SK-N-SH (cell line): ENCODE measurements at regions not wholly inside any gene's neighbourhood (a gene's known extent, or its start where the extent isn't known, plus 50 kb on each side); places are given as distances from the start of the nearest gene placed in this dataset.

Experiments
- CTCF ChIA-PET: fragments of 300-600, 350-600 bp; formaldehyde crosslinking; extraction: SDS; loops from one replicate; lab custom pipeline; 2021; lab: Yijun Ruan, JAX
- POLR2A ChIA-PET: fragments of 350-600 bp; sonication (Branson Sonifier 250); formaldehyde crosslinking; extraction: SDS; loops from one replicate; lab custom pipeline; 2020; ENCODE audit warnings: antibody characterized with exemption, inconsistent platforms; lab: Yijun Ruan, JAX
- DNase-seq: peaks from one replicate; pipeline ENCODE4 v3.0.0; 2012
- H2AFZ ChIP-seq: fragments of 200-600 bp; sonication (generic); 2 replicates; pipeline ENCODE4 v1.8.1; 2016; ENCODE audit warnings: antibody characterized with exemption, mild to moderate bottlenecking, low read depth
- H3F3A ChIP-seq: fragments of 200-600 bp; sonication (generic); replicated peaks from 2 replicates; pipeline ENCODE3; 2016; ENCODE audit warnings: antibody characterized with exemption, mild to moderate bottlenecking; ENCODE audit not compliant: insufficient read depth
- H3K27ac ChIP-seq, 2 experiments: fragments of 200-500 bp in 1 of 2; fragments of 200-600 bp in 1 of 2; sonication (Bioruptor generic) in 1 of 2; sonication (generic), shearing (Covaris generic) in 1 of 2; 2 replicates each; pipeline versions ENCODE4 v1.5.1 to v1.6.1; 2014 to 2016; ENCODE audit warnings: low read depth in 2 of 2, inconsistent platforms in 1 of 2, low read length in 1 of 2, mild to moderate bottlenecking in 1 of 2, mixed read lengths in 1 of 2
- H3K27me3 ChIP-seq: fragments of 200-600 bp; sonication (generic), shearing (Covaris generic); 2 replicates; pipeline ENCODE4 v1.6.1; 2016; ENCODE audit warnings: mixed run types; ENCODE audit not compliant: insufficient read depth
- H3K36me3 ChIP-seq, 2 experiments: fragments of 200-500 bp in 1 of 2; fragments of 200-600 bp in 1 of 2; sonication (Bioruptor generic) in 1 of 2; sonication (generic) in 1 of 2; replicated peaks in 1 of 2; 2 replicates each; pipeline versions ENCODE3 to v1.5.1; 2014 to 2016; ENCODE audit warnings: low read length in 1 of 2, mild to moderate bottlenecking in 1 of 2; ENCODE audit not compliant: insufficient read depth in 2 of 2, control insufficient read depth in 1 of 2
- H3K4me1 ChIP-seq, 2 experiments: fragments of 200-500 bp in 1 of 2; fragments of 200-600 bp in 1 of 2; sonication (Bioruptor generic) in 1 of 2; sonication (generic), shearing (Covaris generic) in 1 of 2; 2 replicates each; pipeline versions ENCODE4 v1.5.1 to v1.6.1; 2014 to 2016; ENCODE audit warnings: low read depth in 1 of 2, low read length in 1 of 2, mixed run types in 1 of 2; ENCODE audit not compliant: insufficient read depth in 2 of 2, control insufficient read depth in 1 of 2
- H3K4me2 ChIP-seq: fragments of 200-600 bp; sonication (generic), shearing (Covaris generic); 2 replicates; pipeline ENCODE4 v1.6.1; 2017; ENCODE audit warnings: mixed run types
- H3K4me3 ChIP-seq, 2 experiments: fragments of 200-500 bp in 1 of 2; fragments of 200-600 bp in 1 of 2; sonication (Bioruptor generic) in 1 of 2; sonication (generic), shearing (Covaris generic) in 1 of 2; 2 replicates each; pipeline versions ENCODE4 v1.5.1 to v1.8.1; 2014 to 2016; ENCODE audit warnings: low read depth in 2 of 2, inconsistent platforms in 1 of 2, low read length in 1 of 2, mild to moderate bottlenecking in 1 of 2, mixed read lengths in 1 of 2, moderate library complexity in 1 of 2
- H3K79me2 ChIP-seq: fragments of 200-600 bp; sonication (generic); 2 replicates; pipeline ENCODE4 v1.8.1; 2017; ENCODE audit warnings: mild to moderate bottlenecking; ENCODE audit not compliant: insufficient read depth
- H3K9ac ChIP-seq: fragments of 200-600 bp; sonication (generic); 2 replicates; pipeline ENCODE4 v1.6.1; 2017; ENCODE audit warnings: mixed run types
- H3K9me2 ChIP-seq: fragments of 200-600 bp; sonication (generic); 2 replicates; pipeline ENCODE4 v1.6.1; 2017; ENCODE audit warnings: mixed run types
- H3K9me3 ChIP-seq: fragments of 200-600 bp; sonication (generic); 2 replicates; pipeline ENCODE4 v1.6.1; 2017; ENCODE audit warnings: mixed run types, mild to moderate bottlenecking, moderate library complexity
- H4K20me1 ChIP-seq: fragments of 200-600 bp; sonication (generic); 2 replicates; pipeline ENCODE4 v1.6.1; 2017; ENCODE audit warnings: mild to moderate bottlenecking, mixed run types; ENCODE audit not compliant: insufficient read depth
- CHD2 ChIP-seq: fragments of 150-350 bp; IDR thresholded peaks from 2 replicates; pipeline ENCODE4 v1.6.1; 2018; ENCODE audit warnings: low read length; ENCODE audit not compliant: partially characterized antibody
- ELF1 ChIP-seq: IDR thresholded peaks from 2 replicates; pipeline ENCODE4 v1.4.0; 2012
- EP300 ChIP-seq, 2 experiments: IDR thresholded peaks; 2 replicates each; pipeline versions ENCODE4 v1.4.0 to v1.6.1; 2012; ENCODE audit warnings: borderline replicate concordance in 1 of 2, low read depth in 1 of 2, low read length in 1 of 2
- FOSL2 ChIP-seq: IDR thresholded peaks from 2 replicates; pipeline ENCODE4 v1.4.0; 2012; ENCODE audit warnings: low read depth, mild to moderate bottlenecking, moderate library complexity, borderline replicate concordance
- FOXJ3 ChIP-seq: sonication (generic); formaldehyde crosslinking; IDR thresholded peaks from 2 replicates; pipeline ENCODE4 v1.5.1; 2020; ENCODE audit warnings: mild to moderate bottlenecking, missing genetic modification reagents
- FOXM1 ChIP-seq: IDR thresholded peaks from 2 replicates; pipeline ENCODE4 v1.4.0; 2012; ENCODE audit warnings: low read depth, mild to moderate bottlenecking
- GATA2 ChIP-seq: sonication (generic); formaldehyde crosslinking; IDR thresholded peaks from 2 replicates; pipeline ENCODE4 v1.5.0; 2020; ENCODE audit warnings: mild to moderate bottlenecking, missing genetic modification reagents
- MXI1 ChIP-seq: IDR thresholded peaks from 2 replicates; pipeline ENCODE4 v1.6.1; 2012; ENCODE audit warnings: mild to moderate bottlenecking, low read depth, low read length, improper control_type of control experiment
- NFIC ChIP-seq: IDR thresholded peaks from 2 replicates; pipeline ENCODE4 v1.4.0; 2012; ENCODE audit warnings: borderline replicate concordance
- RCOR1 ChIP-seq: fragments of 150-350 bp; IDR thresholded peaks from 2 replicates; pipeline ENCODE4 v1.6.1; 2017; ENCODE audit warnings: antibody characterized with exemption, low read length
- RXRA ChIP-seq: IDR thresholded peaks from 2 replicates; pipeline ENCODE4 v1.4.0; 2012; ENCODE audit warnings: low read depth, mild to moderate bottlenecking, borderline replicate concordance
- SIN3A ChIP-seq: IDR thresholded peaks from 2 replicates; pipeline ENCODE4 v1.6.1; 2012; ENCODE audit warnings: low read depth, mild to moderate bottlenecking, low read length, moderate library complexity, borderline replicate concordance
- SMC3 ChIP-seq: IDR thresholded peaks from 2 replicates; pipeline ENCODE4 v1.6.1; 2012; ENCODE audit warnings: low read depth, low read length, improper control_type of control experiment
- TCF12 ChIP-seq: IDR thresholded peaks from 2 replicates; pipeline ENCODE4 v1.4.0; 2012
- WGBS: methylation state at CpG from one replicate; pipeline ENCODE4 v1.1.6; 2017; ENCODE audit warnings: low lambda C conversion rate; 5-methylcytosine and 5-hydroxymethylcytosine counted together
- TF ChIP-seq, protein P1 (sequence below): IDR thresholded peaks from 2 replicates; pipeline ENCODE4 v1.6.1; 2012; ENCODE audit warnings: mild to moderate bottlenecking, low read depth, low read length, moderate library complexity
- TF ChIP-seq, protein P2 (sequence below): fragments of 150-350 bp; IDR thresholded peaks from 2 replicates; pipeline ENCODE4 v1.6.1; 2017; ENCODE audit warnings: antibody characterized with exemption, low read length, low read depth, borderline replicate concordance
- TF ChIP-seq, protein P3 (sequence below): fragments of 150-350 bp; IDR thresholded peaks from 2 replicates; pipeline ENCODE4 v1.6.1; 2016; ENCODE audit warnings: mild to moderate bottlenecking, low read depth, low read length
- TF ChIP-seq, protein P4 (sequence below): IDR thresholded peaks from 2 replicates; pipeline ENCODE4; 2012
- TF ChIP-seq, protein P5 (sequence below): IDR thresholded peaks from 2 replicates; pipeline ENCODE4 v1.4.0; 2012; ENCODE audit warnings: low read depth
- TF ChIP-seq, protein P6 (sequence below): IDR thresholded peaks from 2 replicates; pipeline ENCODE4 v1.4.0; 2012; ENCODE audit warnings: low read depth, borderline replicate concordance

DNA sequence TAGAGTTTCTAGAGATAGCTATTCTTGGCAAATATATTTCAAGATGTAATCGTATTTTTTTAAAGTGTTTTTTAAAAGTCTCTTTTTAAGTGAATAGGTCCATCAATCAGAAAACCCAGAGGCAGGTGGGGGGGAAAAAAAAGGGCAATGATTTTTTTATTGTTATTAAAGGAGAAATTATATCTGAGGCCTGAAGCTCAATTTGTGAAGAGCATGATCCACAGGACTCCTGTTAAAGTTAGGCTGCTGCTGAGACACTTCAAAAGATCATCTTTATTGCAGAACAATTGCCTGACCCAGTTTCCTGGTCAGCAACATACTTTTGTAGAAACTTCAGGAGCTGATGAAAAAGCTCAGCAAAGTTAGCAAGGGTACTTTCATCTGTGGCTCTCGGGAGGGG lies 326.2 kb downstream of the RASEF start:
- no peak overlapping the region for H3K27ac ChIP-seq
- POLR2A ChIA-PET, result no interaction called here
- CTCF ChIA-PET, result interaction anchor here (0.9 kb wide), 1 partner anchor 87 kb away, joined by 3 read pairs; no protein-coding TSS in a partner anchor

DNA sequence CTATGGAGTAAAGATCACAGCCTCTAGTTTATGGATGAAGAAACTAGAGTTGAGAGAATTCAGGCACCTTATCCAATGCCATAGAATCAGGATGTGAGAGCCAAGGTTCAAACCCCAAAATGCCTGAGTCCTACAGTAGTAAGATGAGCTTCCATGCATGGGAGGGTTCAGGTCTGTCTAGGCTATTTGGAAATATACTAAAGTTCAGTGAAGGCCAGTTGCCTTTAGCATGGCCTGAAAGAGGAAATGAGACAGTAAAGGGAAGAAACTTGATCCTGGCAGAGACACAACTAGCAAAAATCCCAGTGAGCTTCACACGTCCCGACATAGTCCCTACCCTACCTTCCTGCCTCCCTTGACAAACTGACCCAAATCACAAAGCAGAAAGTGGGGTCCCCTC lies 317.0 kb downstream of the RASEF start:
- Histone ChIP-seq H4K20me1 (no peaks in the 10 kb centered on the region), H3K27me3 (no peaks in the 10 kb centered on the region), H3K4me2 (no peak overlapping the region), H3K9me2 (no peaks in the 10 kb centered on the region), H2AFZ (no peak overlapping the region)
- POLR2A ChIA-PET, result no interaction called here
- CTCF ChIA-PET, result no interaction called here
- no peak for DNase-seq
- TF ChIP-seq, protein P1, sequence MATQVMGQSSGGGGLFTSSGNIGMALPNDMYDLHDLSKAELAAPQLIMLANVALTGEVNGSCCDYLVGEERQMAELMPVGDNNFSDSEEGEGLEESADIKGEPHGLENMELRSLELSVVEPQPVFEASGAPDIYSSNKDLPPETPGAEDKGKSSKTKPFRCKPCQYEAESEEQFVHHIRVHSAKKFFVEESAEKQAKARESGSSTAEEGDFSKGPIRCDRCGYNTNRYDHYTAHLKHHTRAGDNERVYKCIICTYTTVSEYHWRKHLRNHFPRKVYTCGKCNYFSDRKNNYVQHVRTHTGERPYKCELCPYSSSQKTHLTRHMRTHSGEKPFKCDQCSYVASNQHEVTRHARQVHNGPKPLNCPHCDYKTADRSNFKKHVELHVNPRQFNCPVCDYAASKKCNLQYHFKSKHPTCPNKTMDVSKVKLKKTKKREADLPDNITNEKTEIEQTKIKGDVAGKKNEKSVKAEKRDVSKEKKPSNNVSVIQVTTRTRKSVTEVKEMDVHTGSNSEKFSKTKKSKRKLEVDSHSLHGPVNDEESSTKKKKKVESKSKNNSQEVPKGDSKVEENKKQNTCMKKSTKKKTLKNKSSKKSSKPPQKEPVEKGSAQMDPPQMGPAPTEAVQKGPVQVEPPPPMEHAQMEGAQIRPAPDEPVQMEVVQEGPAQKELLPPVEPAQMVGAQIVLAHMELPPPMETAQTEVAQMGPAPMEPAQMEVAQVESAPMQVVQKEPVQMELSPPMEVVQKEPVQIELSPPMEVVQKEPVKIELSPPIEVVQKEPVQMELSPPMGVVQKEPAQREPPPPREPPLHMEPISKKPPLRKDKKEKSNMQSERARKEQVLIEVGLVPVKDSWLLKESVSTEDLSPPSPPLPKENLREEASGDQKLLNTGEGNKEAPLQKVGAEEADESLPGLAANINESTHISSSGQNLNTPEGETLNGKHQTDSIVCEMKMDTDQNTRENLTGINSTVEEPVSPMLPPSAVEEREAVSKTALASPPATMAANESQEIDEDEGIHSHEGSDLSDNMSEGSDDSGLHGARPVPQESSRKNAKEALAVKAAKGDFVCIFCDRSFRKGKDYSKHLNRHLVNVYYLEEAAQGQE, result no peak
- TF ChIP-seq SMC3, result no peak
- TF ChIP-seq, protein P2, sequence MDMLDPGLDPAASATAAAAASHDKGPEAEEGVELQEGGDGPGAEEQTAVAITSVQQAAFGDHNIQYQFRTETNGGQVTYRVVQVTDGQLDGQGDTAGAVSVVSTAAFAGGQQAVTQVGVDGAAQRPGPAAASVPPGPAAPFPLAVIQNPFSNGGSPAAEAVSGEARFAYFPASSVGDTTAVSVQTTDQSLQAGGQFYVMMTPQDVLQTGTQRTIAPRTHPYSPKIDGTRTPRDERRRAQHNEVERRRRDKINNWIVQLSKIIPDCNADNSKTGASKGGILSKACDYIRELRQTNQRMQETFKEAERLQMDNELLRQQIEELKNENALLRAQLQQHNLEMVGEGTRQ, result no peak
- no peak for TF ChIP-seq MXI1
- TF ChIP-seq, all 33 proteins: peak for 0
- Histone ChIP-seq H3K4me1 (no peaks in the 10 kb centered on the region), H3K9me3 (no peaks in the 10 kb centered on the region), H3K79me2 (no peaks in the 10 kb centered on the region), H3K9ac (no peak overlapping the region), H3K27ac (no peak overlapping the region), H3K4me3 (no peak overlapping the region), H3F3A (no peaks in the 10 kb centered on the region), H3K36me3 (no peaks in the 10 kb centered on the region)
- 94% methylated on average over 2 of the region's 2 CpGs for WGBS

More for the DNA sequence above, 326.2 kb downstream of the RASEF start:
- Histone ChIP-seq H3K4me3 (no peak overlapping the region), H3K27me3 (no peaks in the 10 kb centered on the region), H2AFZ (no peak overlapping the region), H3K9ac (no peak overlapping the region), H4K20me1 (no peaks in the 10 kb centered on the region), H3K4me2 (no peak overlapping the region), H3F3A (no peaks in the 10 kb centered on the region), H3K9me2 (no peaks in the 10 kb centered on the region), H3K9me3 (no peaks in the 10 kb centered on the region), H3K36me3 (no peaks in the 10 kb centered on the region), H3K79me2 (no peaks in the 10 kb centered on the region), H3K4me1 (no peaks in the 10 kb centered on the region)
- no peak for TF ChIP-seq CHD2
- TF ChIP-seq, protein P3, sequence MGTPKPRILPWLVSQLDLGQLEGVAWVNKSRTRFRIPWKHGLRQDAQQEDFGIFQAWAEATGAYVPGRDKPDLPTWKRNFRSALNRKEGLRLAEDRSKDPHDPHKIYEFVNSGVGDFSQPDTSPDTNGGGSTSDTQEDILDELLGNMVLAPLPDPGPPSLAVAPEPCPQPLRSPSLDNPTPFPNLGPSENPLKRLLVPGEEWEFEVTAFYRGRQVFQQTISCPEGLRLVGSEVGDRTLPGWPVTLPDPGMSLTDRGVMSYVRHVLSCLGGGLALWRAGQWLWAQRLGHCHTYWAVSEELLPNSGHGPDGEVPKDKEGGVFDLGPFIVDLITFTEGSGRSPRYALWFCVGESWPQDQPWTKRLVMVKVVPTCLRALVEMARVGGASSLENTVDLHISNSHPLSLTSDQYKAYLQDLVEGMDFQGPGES, result no peak
- TF ChIP-seq RXRA, result no peak
- TF ChIP-seq GATA2 (CRISPR knock-in tag), result no peak
- no peak for TF ChIP-seq FOXM1
- TF ChIP-seq, protein P4, sequence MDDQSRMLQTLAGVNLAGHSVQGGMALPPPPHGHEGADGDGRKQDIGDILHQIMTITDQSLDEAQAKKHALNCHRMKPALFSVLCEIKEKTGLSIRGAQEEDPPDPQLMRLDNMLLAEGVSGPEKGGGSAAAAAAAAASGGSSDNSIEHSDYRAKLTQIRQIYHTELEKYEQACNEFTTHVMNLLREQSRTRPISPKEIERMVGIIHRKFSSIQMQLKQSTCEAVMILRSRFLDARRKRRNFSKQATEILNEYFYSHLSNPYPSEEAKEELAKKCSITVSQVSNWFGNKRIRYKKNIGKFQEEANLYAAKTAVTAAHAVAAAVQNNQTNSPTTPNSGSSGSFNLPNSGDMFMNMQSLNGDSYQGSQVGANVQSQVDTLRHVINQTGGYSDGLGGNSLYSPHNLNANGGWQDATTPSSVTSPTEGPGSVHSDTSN, result no peak
- TF ChIP-seq ELF1, result no peak
- TF ChIP-seq, protein P5, sequence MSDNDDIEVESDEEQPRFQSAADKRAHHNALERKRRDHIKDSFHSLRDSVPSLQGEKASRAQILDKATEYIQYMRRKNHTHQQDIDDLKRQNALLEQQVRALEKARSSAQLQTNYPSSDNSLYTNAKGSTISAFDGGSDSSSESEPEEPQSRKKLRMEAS, result no peak
- TF ChIP-seq, protein P6, sequence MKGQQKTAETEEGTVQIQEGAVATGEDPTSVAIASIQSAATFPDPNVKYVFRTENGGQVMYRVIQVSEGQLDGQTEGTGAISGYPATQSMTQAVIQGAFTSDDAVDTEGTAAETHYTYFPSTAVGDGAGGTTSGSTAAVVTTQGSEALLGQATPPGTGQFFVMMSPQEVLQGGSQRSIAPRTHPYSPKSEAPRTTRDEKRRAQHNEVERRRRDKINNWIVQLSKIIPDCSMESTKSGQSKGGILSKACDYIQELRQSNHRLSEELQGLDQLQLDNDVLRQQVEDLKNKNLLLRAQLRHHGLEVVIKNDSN, result no peak
- TF ChIP-seq TCF12, result no peak
- TF ChIP-seq FOSL2, result no peak
- TF ChIP-seq FOXJ3 (CRISPR knock-in tag), result no peak
- TF ChIP-seq EP300 (IDR thresholded peaks at IDR 0.05; ENCODE audit: borderline replicate concordance in 1 of 2, low read depth in 1 of 2, low read length in 1 of 2), result no peak
- no peak for TF ChIP-seq NFIC
- TF ChIP-seq SIN3A, result no peak
- no peak for TF ChIP-seq RCOR1
- no peak for DNase-seq
- WGBS, result 15% methylated on average over 2 of the region's 2 CpGs
